HG03342 (cell line): ENCODE measurements at regions not wholly inside any gene's neighbourhood (a gene's known extent, or its start where the extent isn't known, plus 50 kb on each side); places are given as distances from the start of the nearest gene placed in this dataset.

Source experiments
- ATAC-seq: cut with Tn5 transposase; IDR thresholded peaks from one replicate; pipeline ENCODE4 v1.9.1; 2021; ENCODE audit warnings: mild to moderate bottlenecking, moderate library complexity; ENCODE audit not compliant: unreplicated experiment

- no peak for ATAC-seq
Observed at GRCh38 chr13:74622284-74622683, 488.1 kb upstream of the KLF12 start.

DNA sequence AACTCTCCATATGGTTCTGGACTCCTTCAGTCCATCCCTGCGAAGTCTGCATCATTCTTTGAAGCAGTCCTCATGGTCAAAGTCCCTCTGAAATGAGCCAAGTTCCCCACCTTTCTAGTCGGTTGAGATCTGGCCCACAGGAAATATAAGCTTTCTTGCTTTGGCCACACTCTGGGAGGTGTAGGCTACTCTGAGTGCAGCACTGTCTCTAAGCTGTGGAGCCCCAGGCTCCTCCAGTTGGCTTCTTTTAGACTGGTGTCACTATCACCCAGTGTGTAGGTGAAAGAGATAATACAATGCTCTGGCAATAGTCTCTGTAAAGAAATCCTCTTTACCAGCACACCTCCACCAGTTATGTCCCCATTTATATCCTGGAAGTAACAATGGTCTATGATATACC, 486.5 kb upstream of the KLF12 start:
- ATAC-seq = no peak

GRCh38 chr13:74620308-74620707, 486.1 kb upstream of the KLF12 start:
- ATAC-seq = no peak

DNA sequence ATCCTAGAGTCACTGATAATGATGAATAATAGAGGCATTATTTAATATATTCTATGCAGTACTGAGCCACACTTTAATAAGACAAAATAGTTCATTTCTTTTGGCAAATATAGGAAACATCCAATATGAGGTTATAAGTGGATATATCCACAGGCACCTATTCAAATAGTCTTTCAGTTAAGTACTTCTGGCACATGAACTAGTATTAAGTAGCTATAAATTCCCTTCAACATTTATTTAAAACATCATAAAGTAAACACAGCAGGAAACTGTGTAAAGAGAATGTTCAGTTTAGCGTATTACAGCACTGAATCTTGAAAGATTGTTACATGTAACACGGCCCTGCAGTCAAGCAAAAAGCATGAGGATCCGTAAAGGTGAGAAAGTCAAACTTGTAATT, 463.3 kb upstream of the KLF12 start:
- ATAC-seq = no peak

DNA sequence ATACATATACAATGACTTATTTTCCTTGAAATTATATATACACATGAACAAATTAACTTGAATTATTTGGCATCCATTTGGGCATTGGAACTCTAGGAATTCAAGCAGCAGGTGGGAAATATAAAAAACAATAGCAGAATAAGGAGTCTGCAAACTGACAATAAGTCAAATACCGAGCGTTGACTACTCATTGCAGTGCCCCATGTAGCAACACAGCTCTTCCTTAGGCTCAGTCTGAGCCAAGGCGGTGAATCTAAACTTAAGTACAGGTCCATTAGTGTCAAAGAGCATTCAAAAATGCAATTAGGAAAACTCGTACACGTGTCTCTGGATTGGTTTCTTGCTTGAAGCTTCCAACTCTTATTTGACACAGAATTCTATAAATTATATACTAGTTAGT, 462.5 kb upstream of the KLF12 start:
- no peak for ATAC-seq

GRCh38 chr13:74593688-74594087, 459.5 kb upstream of the KLF12 start:
- no peak for ATAC-seq

- ATAC-seq = no peak
Observed at GRCh38 chr13:74586847-74587246, 452.6 kb upstream of the KLF12 start.

GRCh38 chr13:74576420-74576819, 442.2 kb upstream of the KLF12 start:
- no peak for ATAC-seq

- no peak for ATAC-seq
Observed at GRCh38 chr13:74575729-74576125, 441.5 kb upstream of the KLF12 start.

GRCh38 chr13:74574964-74575728, 440.9 kb upstream of the KLF12 start:
- ATAC-seq = no peak

GRCh38 chr13:74573654-74574053, 439.4 kb upstream of the KLF12 start:
- no peak for ATAC-seq

DNA sequence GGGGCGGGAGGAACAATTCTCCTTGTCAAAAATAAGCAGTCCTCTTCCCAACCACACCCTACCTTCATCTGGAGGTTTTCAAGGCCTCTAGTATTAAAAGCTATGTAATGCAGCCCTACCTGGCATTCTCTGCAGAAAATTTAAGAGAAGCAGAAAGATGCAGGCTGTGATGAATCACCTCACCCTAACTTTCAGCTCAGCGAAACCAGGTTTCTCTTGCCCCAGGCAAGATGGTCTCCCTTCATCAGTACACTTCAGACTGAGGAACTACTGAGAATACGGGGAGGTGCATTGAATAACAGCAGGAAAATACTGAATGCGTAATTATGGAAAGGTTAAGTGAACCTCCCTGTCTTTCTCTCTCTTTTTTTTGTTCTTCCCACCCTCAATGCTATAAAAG, 437.6 kb upstream of the KLF12 start:
- no peak for ATAC-seq

GRCh38 chr13:74570834-74571233, 436.6 kb upstream of the KLF12 start:
- no peak for ATAC-seq

- ATAC-seq = no peak
Observed at GRCh38 chr13:74570046-74570445, 435.8 kb upstream of the KLF12 start.

- no peak for ATAC-seq
Observed at GRCh38 chr13:74569251-74569650, 435.0 kb upstream of the KLF12 start.

DNA sequence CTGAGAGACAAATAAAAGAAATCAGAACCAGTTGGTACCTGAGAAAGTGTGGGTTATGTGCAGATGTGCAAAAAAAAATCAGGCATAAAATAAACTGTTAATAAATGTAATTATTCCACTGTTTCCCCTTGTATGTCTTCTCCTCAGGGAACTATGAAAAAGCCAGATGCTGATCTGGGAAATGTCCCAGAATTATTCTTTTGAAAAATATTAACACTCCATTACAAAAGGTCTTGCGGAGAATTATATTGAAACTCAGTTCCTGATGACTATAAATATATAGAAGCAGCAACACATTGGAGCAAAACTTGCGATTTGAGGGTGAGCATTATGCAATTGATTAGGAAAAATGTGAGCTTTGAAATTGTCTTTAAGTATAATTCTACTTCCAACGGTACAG, 433.3 kb upstream of the KLF12 start:
- ATAC-seq = no peak

GRCh38 chr13:74562381-74562780, 428.2 kb upstream of the KLF12 start:
- no peak for ATAC-seq

GRCh38 chr13:74561155-74561554, 427.0 kb upstream of the KLF12 start:
- no peak for ATAC-seq

DNA sequence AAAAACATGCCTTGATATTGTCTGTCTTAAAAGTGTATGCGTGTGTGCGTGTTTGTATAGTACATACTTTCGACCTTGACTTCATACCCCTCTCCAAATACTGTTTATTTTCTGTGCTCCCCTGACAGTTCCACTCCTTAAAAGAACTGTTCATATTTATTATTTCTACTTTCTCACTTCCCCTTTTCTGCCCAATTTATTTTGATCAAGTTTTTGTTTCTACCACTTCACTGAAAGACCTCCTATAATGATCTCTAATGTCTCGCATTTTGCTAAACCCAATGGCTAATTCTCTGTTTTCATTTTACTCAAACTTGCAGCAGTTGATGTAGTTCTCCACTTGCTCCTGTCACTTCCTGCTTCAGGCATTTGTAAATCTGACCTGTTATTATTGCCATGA, 426.1 kb upstream of the KLF12 start:
- ATAC-seq = peak; percentile 72

GRCh38 chr13:74557870-74558269, 423.7 kb upstream of the KLF12 start:
- no peak for ATAC-seq

GRCh38 chr13:74555651-74556420, 421.6 kb upstream of the KLF12 start:
- no peak for ATAC-seq

GRCh38 chr13:74555276-74555625, 421.0 kb upstream of the KLF12 start:
- ATAC-seq = no peak
